OCI-LY7 (cell line): ENCODE measurements at regions not wholly inside any gene's neighbourhood (a gene's known extent, or its start where the extent isn't known, plus 50 kb on each side); places are given as distances from the start of the nearest gene placed in this dataset.

Experiments
- BruUV-seq: library from RNA; stranded (reverse); fragments of 400-500 nt; replicated peaks from 2 replicates; lab custom pipeline; 2021; lab: Mats Ljungman, UMichigan
- CTCF ChIA-PET: fragments of 300-600 bp; sonication (Branson Sonifier 250); formaldehyde crosslinking; loops from one replicate; lab custom pipeline; 2022; ENCODE audit warnings: antibody characterized with exemption; ENCODE audit not compliant: unreplicated experiment; lab: Charles Lee
- POLR2A ChIA-PET: fragments of 300-600 bp; sonication (Branson Sonifier 250); formaldehyde crosslinking; loops from one replicate; lab custom pipeline; 2022; ENCODE audit warnings: antibody characterized with exemption; lab: Charles Lee
- DNase-seq: peaks from one replicate; pipeline ENCODE4 v3.0.0-alpha.2; 2015; ENCODE audit warnings: low spot score
- H2AFZ ChIP-seq: fragments of 200-600 bp; sonication (generic), shearing (Covaris generic); 2 replicates; pipeline ENCODE4 v1.6.1; 2014; ENCODE audit warnings: mild to moderate bottlenecking, antibody characterized with exemption, low read length, moderate library complexity
- H3K27ac ChIP-seq: fragments of 200-600 bp; sonication (generic); 2 replicates; pipeline ENCODE4 v1.5.1; 2014; ENCODE audit warnings: mixed run types, low read depth, mild to moderate bottlenecking, moderate library complexity, low read length, inconsistent platforms; ENCODE audit not compliant: poor library complexity, severe bottlenecking
- H3K36me3 ChIP-seq: fragments of 200-600 bp; sonication (generic); 2 replicates; pipeline ENCODE4 v1.6.1; 2014; ENCODE audit warnings: mild to moderate bottlenecking, antibody characterized with exemption, low read length, moderate library complexity, mixed read lengths; ENCODE audit not compliant: insufficient read depth
- H3K4me1 ChIP-seq: fragments of 200-600 bp; sonication (generic); 2 replicates; pipeline ENCODE4 v1.5.1; 2014; ENCODE audit warnings: mild to moderate bottlenecking, low read length; ENCODE audit not compliant: insufficient read depth, poor library complexity, severe bottlenecking
- H3K4me2 ChIP-seq: fragments of 200-600 bp; sonication (generic); 2 replicates; pipeline ENCODE4 v1.6.1; 2014; ENCODE audit warnings: mild to moderate bottlenecking, low read length
- H3K4me3 ChIP-seq: fragments of 200-600 bp; sonication (generic); 2 replicates; pipeline ENCODE4 v1.5.1; 2014; ENCODE audit warnings: mild to moderate bottlenecking, low read depth, low read length; ENCODE audit not compliant: poor library complexity, severe bottlenecking
- H3K79me2 ChIP-seq: fragments of 200-600 bp; sonication (generic); 2 replicates; pipeline ENCODE4 v1.6.1; 2016; ENCODE audit warnings: low read depth, mild to moderate bottlenecking, low read length, moderate library complexity, mixed read lengths; ENCODE audit not compliant: insufficient read depth
- H3K9me2 ChIP-seq: fragments of 200-600 bp; sonication (generic); 2 replicates; pipeline ENCODE4 v1.6.1; 2016; ENCODE audit warnings: mild to moderate bottlenecking, low read length, mixed read lengths; ENCODE audit not compliant: insufficient read depth
- H3K9me3 ChIP-seq: fragments of 200-600 bp; sonication (generic); 2 replicates; pipeline ENCODE4 v1.6.1; 2014; ENCODE audit warnings: mild to moderate bottlenecking, mixed run types, low read length, mixed read lengths
- H4K20me1 ChIP-seq: fragments of 200-600 bp; sonication (generic); 2 replicates; pipeline ENCODE4 v1.6.1; 2014; ENCODE audit warnings: mild to moderate bottlenecking, antibody characterized with exemption, low read length, moderate library complexity, mixed read lengths; ENCODE audit not compliant: insufficient read depth
- CTCF ChIP-seq: fragments of 200-600 bp; sonication (generic); conservative IDR thresholded peaks from 2 replicates; pipeline ENCODE4 v1.5.1; 2014; ENCODE audit warnings: mild to moderate bottlenecking, antibody characterized with exemption, low read length, moderate library complexity, mixed read lengths
- EZH2phosphoT487 ChIP-seq: fragments of 200-600 bp; sonication (generic); IDR thresholded peaks from 2 replicates; pipeline ENCODE4 v1.6.1; 2018; ENCODE audit warnings: low read depth, borderline replicate concordance, mild to moderate bottlenecking, mixed run types, antibody characterized with exemption, low read length, moderate library complexity, mixed read lengths
- intact Hi-C: fragments of 100-400 bp; cut with micrococcal nuclease; formaldehyde crosslinking; loops from one replicate; pipeline ENCODE4 v1.10.0; 2022; ENCODE audit not compliant: unreplicated experiment

GRCh38 chr1:58318157-58319005, 228.1 kb downstream of the OMA1 start:
- no TSS peak for BruUV-seq
- Histone ChIP-seq H3K4me3 (no peak overlapping the region), H3K36me3 (no peaks in the 10 kb centered on the region), H3K27ac (no peak overlapping the region), H3K4me1 (no peaks in the 10 kb centered on the region), H3K79me2 (no peaks in the 10 kb centered on the region), H4K20me1 (no peaks in the 10 kb centered on the region), H3K4me2 (no peak overlapping the region), H2AFZ (no peak overlapping the region), H3K9me2 (no peaks in the 10 kb centered on the region), H3K9me3 (no peaks in the 10 kb centered on the region)
- POLR2A ChIA-PET, result no interaction called here
- CTCF ChIA-PET, result no interaction called here
- no peak for DNase-seq
- TF ChIP-seq EZH2phosphoT487 (no peak), CTCF (no peak)
- intact Hi-C loops, result no loop called here

DNA sequence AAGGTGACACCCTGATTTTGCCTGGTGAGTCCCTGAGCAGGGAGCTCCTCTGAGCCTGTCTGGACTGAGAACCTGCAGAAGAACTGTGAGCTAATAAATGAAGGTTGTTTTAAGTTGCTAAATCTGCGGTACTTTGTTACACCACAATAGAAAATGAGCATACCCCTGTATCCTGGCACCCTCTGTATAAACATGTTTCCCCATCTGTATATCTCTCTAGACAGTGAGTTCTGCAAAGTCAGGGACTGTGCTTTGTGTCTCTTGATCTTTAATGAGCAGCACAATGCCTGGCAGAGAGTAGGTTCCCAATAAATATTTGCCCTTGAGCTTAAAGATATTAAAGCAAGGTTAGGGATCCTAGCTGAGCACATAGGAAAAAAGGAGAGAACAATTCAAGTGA, 228.8 kb downstream of the OMA1 start:
- Histone ChIP-seq H3K9me2 (no peaks in the 10 kb centered on the region), H3K4me2 (no peak overlapping the region), H3K4me1 (no peaks in the 10 kb centered on the region), H3K27ac (no peak overlapping the region), H3K9me3 (no peaks in the 10 kb centered on the region), H3K36me3 (no peaks in the 10 kb centered on the region), H2AFZ (no peak overlapping the region), H3K79me2 (no peaks in the 10 kb centered on the region), H3K4me3 (no peak overlapping the region), H4K20me1 (no peaks in the 10 kb centered on the region)
- BruUV-seq, result no TSS peak
- ChIA-PET CTCF (no interaction called here), POLR2A (no interaction called here)
- intact Hi-C loops, result no loop called here
- TF ChIP-seq EZH2phosphoT487 (no peak), CTCF (no peak)
- no peak for DNase-seq

DNA sequence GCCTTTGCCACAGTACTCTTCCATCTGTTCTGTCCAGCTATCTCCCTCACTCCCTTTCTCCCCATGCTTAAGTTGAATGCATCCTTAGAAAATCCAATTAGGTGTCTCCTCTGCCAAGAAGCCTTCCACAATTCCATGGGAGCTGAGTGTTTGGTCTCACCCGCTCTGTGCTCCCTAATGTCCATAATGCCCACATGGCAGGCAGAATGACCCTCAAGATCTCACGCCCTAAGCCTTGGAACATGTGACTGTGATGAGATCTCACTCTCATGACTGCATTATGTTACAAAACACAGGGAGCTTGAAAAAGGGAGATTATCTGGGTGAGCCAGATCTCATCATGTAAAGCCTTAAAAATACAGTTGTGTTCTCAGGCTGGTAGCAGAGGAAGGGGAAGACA, 229.4 kb downstream of the OMA1 start:
- no peaks in the 10 kb centered on the region for H4K20me1 ChIP-seq
- no peak overlapping the region for H3K4me3 ChIP-seq
- no peak overlapping the region for H2AFZ ChIP-seq
- BruUV-seq, result no TSS peak
- H3K9me2 ChIP-seq, result no peaks in the 10 kb centered on the region
- no peak overlapping the region for H3K4me2 ChIP-seq
- POLR2A ChIA-PET, result no interaction called here
- intact Hi-C loops, result no loop called here
- CTCF ChIA-PET, result no interaction called here
- H3K9me3 ChIP-seq, result no peaks in the 10 kb centered on the region
- no peak for TF ChIP-seq CTCF
- no peak for TF ChIP-seq EZH2phosphoT487
- no peaks in the 10 kb centered on the region for H3K36me3 ChIP-seq
- no peaks in the 10 kb centered on the region for H3K4me1 ChIP-seq
- H3K79me2 ChIP-seq, result no peaks in the 10 kb centered on the region
- DNase-seq, result no peak
- H3K27ac ChIP-seq, result no peak overlapping the region
